ENCODE measurements at regions not wholly inside any gene's neighbourhood (a gene's known extent, or its start where the extent isn't known, plus 50 kb on each side); places are given as distances from the start of the nearest gene placed in this dataset.

GRCh38 chr1:168392958-168393549 is 112.4 kb downstream of the TBX19 start:
- TF ChIP-seq FOXP2 (optimal IDR thresholded peaks at IDR 0.05; ENCODE audit: borderline replicate concordance, extremely low read depth, extremely low read length, insufficient read depth): no peak
- TF ChIP-seq REST (IDR thresholded peaks at IDR 0.05; ENCODE audit: insufficient read depth in 1 of 2, low read depth in 2 of 2, low read length in 2 of 2): no peak
- no peak for TF ChIP-seq TAF1 (IDR thresholded peaks at IDR 0.05; ENCODE audit: borderline replicate concordance, insufficient read depth, low read length)
- no peak for TF ChIP-seq SIN3A (IDR thresholded peaks at IDR 0.05; ENCODE audit: borderline replicate concordance, insufficient read depth, low read length)
- no peak for TF ChIP-seq POLR2AphosphoS5 (IDR thresholded peaks at IDR 0.05; ENCODE audit: low read depth, low read length)

GRCh38 chr1:168391851-168392681 is 111.4 kb downstream of the TBX19 start:
- TF ChIP-seq FOXP2 (optimal IDR thresholded peaks at IDR 0.05; ENCODE audit: borderline replicate concordance, extremely low read depth, extremely low read length, insufficient read depth) (no peak), TAF1 (IDR thresholded peaks at IDR 0.05; ENCODE audit: borderline replicate concordance, insufficient read depth, low read length) (no peak), REST (IDR thresholded peaks at IDR 0.05; ENCODE audit: insufficient read depth in 1 of 2, low read depth in 2 of 2, low read length in 2 of 2) (no peak), SIN3A (IDR thresholded peaks at IDR 0.05; ENCODE audit: borderline replicate concordance, insufficient read depth, low read length) (no peak), POLR2AphosphoS5 (IDR thresholded peaks at IDR 0.05; ENCODE audit: low read depth, low read length) (no peak)

GRCh38 chr1:168390271-168390670 is 109.6 kb downstream of the TBX19 start:
- no peak for TF ChIP-seq SIN3A (IDR thresholded peaks at IDR 0.05; ENCODE audit: borderline replicate concordance, insufficient read depth, low read length)
- no peak for TF ChIP-seq TAF1 (IDR thresholded peaks at IDR 0.05; ENCODE audit: borderline replicate concordance, insufficient read depth, low read length)
- TF ChIP-seq POLR2AphosphoS5 (IDR thresholded peaks at IDR 0.05; ENCODE audit: low read depth, low read length): no peak
- no peak for TF ChIP-seq REST (IDR thresholded peaks at IDR 0.05; ENCODE audit: insufficient read depth in 1 of 2, low read depth in 2 of 2, low read length in 2 of 2)
- no peak for TF ChIP-seq FOXP2 (optimal IDR thresholded peaks at IDR 0.05; ENCODE audit: borderline replicate concordance, extremely low read depth, extremely low read length, insufficient read depth)

GRCh38 chr1:168387781-168388760 is 107.4 kb downstream of the TBX19 start:
- no peak for TF ChIP-seq SIN3A (IDR thresholded peaks at IDR 0.05; ENCODE audit: borderline replicate concordance, insufficient read depth, low read length)
- no peak for TF ChIP-seq REST (IDR thresholded peaks at IDR 0.05; ENCODE audit: insufficient read depth in 1 of 2, low read depth in 2 of 2, low read length in 2 of 2)
- TF ChIP-seq POLR2AphosphoS5 (IDR thresholded peaks at IDR 0.05; ENCODE audit: low read depth, low read length): no peak
- no peak for TF ChIP-seq TAF1 (IDR thresholded peaks at IDR 0.05; ENCODE audit: borderline replicate concordance, insufficient read depth, low read length)
- no peak for TF ChIP-seq FOXP2 (optimal IDR thresholded peaks at IDR 0.05; ENCODE audit: borderline replicate concordance, extremely low read depth, extremely low read length, insufficient read depth)
